Left colon (tissue), 2 donors: ENCODE measurements at regions not wholly inside any gene's neighbourhood (a gene's known extent, or its start where the extent isn't known, plus 50 kb on each side); places are given as distances from the start of the nearest gene placed in this dataset.
"Not testable (repeated sequence)": the region's sequence is repeated elsewhere in the genome, so short reads cannot be mapped to it uniquely, and the experiment has no call there.

ENCODE experiments used
- ATAC-seq: fragments of 200-7000 bp; cut with Tn5 transposase; one replicate; pipeline ENCODE4 v1.9.1; 2020; ENCODE audit warnings: mild to moderate bottlenecking, moderate library complexity
- DNase-seq, 2 donors: peaks; one replicate each; pipeline ENCODE4 v3.0.0-alpha.2; 2020
- intact Hi-C, 2 donors: fragments of 100-400 bp; cut with DNase I in 1 of 2; cut with micrococcal nuclease in 1 of 2; formaldehyde crosslinking; loops; one replicate each; pipeline versions ENCODE4 v1.11.2 to v1.14.0; 2022; cut with DNase I, micrococcal nuclease
- donor health status: DM: no; HTN: no; CAD: no.
- donor health status: DM: yes; HTN: yes; CAD: no.

- no peak for DNase-seq
- intact Hi-C loops, result no loop called here
- no peak for ATAC-seq
These were observed 258.4 kb upstream of the CACNA2D1 start for GRCh38 chr7:82701949-82702348.

GRCh38 chr7:82700741-82701140, 257.2 kb upstream of the CACNA2D1 start:
- peak; percentile 45 for ATAC-seq
- DNase-seq, result peak in 1 of 2 donors; percentile 35
- intact Hi-C loops, result no loop called here

- intact Hi-C loops, result no loop called here
- ATAC-seq (peak; percentile 27), DNase-seq (peak; percentile 5 to 45)
These were observed 256.2 kb upstream of the CACNA2D1 start for GRCh38 chr7:82699773-82700186.

DNA sequence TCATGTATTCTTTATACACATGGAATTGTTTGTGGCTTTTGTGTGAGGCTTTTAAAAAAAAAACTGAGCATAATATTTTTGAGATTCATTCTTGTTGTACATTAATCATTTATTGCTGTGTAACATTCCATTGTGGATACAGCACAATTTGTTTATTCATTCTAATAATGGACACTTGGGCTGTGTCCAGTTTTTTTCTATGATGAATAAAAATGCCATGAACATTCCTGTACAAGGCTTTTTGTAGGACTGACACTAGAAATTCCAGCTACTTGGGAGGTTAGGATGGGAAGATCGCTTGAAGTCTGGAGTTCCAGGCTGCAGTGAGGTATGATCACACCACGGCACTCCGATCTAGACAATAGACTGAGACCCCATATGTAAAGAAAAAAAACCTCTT, 254.3 kb upstream of the CACNA2D1 start:
- no peak for DNase-seq
- intact Hi-C loops, result no loop called here
- ATAC-seq, result no peak

DNA sequence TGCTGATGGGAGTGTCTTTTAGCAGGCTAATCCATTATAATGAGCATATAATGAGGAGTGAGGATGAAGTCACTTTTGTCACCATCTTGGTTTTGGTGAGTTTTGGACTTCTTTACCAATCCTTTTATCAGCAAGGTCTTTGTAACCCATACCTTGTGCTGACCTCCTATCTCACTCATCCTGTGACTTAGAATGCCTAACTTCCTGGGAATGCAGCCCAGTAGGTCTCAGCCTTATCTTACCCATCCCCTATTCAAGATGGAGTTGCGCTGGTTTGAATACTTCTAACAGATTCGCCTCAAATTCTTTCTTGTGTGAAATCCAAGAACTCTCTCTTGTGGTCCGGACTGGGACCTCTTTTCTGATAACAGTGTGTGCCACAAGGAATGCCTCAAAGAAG, 253.1 kb upstream of the CACNA2D1 start:
- no peak for ATAC-seq

GRCh38 chr7:82694022-82694421, 250.4 kb upstream of the CACNA2D1 start:
- no peak for DNase-seq
- intact Hi-C loops, result no loop called here
- no peak for ATAC-seq

More for the DNA sequence above, 253.1 kb upstream of the CACNA2D1 start:
- intact Hi-C loops, result no loop called here
- no peak for DNase-seq

DNA sequence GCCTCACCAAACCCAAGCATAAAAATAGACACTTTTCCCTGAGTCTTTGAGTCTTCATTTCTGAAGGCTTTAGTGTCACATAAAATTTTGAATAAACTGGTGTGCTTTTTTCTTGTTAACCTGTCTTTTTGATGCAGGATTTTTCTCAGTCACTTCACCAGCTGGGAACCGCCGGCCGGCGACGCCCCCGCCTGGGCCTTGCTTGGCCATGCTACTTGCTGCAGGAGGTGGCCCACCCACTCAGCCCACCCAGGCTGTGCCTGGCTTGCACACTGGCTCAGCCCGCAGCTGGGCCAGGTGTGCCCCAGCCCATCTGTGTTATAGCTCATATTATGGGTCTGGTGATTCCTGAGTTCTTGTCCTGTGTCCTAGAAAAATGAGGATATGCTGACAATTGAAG, 247.4 kb upstream of the CACNA2D1 start:
- intact Hi-C loops, result no loop called here

GRCh38 chr7:82685214-82685613, 241.6 kb upstream of the CACNA2D1 start:
- intact Hi-C loops, result no loop called here
- DNase-seq (no peak), ATAC-seq (no peak)

More for the DNA sequence above, 247.4 kb upstream of the CACNA2D1 start:
- ATAC-seq (no peak), DNase-seq (no peak)

GRCh38 chr7:82678716-82679115, 235.1 kb upstream of the CACNA2D1 start:
- intact Hi-C loops, result no loop called here
- DNase-seq, result no peak
- ATAC-seq, result no peak

DNA sequence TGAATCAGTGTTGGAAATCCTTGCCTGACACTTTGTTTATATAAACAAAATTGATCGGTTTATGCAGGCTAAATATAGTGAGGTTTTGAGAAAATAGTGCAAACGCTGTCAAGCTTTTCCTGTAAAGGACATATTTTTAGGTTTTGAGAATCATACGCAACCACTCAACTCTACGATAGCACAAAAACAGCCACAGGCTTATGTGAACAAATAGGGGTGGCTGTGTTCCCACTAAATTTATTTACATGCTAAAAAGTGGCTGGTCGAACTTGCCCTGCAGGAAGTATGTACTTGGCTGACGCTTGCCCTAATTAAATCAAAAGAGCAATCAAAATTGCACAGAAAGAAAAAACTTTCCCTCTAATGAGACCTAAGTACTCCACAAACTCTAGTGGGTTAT, 234.7 kb upstream of the CACNA2D1 start:
- intact Hi-C loops, result no loop called here
- no peak for ATAC-seq

GRCh38 chr7:82677493-82677892, 233.9 kb upstream of the CACNA2D1 start:
- intact Hi-C loops, result no loop called here
- DNase-seq (no peak), ATAC-seq (no peak)

More for the DNA sequence above, 234.7 kb upstream of the CACNA2D1 start:
- DNase-seq, result no peak

DNA sequence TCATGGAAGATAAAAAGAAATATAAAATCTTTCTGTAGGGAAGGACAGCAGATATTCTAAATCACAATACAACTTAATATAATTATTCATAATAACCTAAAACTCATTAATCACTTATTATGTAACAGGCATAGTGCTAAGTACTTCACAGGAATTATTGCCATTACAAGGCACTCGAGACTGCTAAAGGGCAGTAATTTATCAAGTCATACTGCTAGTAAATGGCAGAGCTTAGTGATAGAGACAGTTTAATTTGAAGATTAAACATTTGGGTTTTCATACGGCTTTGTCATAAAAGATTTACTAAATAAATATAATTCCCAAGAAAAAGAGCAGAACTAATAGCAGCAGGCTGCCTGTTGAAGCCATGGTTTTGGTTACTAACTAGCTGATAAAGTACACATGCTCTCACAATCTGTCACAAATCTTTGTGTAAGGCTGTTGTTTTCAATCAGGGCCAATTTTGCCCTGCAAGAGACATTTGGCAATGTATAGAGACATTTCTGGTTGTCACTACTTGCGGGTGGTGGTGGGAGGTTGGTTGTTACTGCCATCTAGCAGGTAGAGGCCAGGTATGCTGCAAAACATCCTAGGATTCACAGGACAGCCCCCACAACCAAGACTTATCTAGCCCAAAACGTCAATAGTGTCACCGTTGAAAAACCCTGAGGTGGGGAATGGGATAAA, 233.3 kb upstream of the CACNA2D1 start:
- ATAC-seq, result no peak
- intact Hi-C loops, result no loop called here
- no peak for DNase-seq

GRCh38 chr7:82675396-82675795, 231.8 kb upstream of the CACNA2D1 start:
- DNase-seq (no peak), ATAC-seq (no peak)
- intact Hi-C loops, result no loop called here

DNA sequence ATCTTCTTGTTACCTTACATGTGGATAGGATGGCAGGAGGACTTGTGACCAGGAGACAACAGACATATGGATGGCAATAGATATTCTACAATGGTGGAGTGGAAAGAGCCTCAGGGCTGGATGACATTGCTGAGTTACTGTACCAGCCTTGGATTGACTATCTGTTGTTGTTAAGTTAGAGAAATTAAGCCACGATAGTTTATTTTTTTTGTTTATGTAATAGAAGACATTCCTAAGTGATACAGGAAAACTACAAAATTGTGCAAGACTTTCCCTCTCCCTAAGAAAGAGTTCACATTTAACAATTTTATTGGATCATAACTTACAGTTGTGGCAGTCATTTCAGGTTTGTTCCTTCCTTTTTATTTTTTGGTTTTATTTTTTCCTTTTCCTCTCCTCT, 230.7 kb upstream of the CACNA2D1 start:
- intact Hi-C loops, result no loop called here
- DNase-seq, result no peak
- ATAC-seq, result no peak

DNA sequence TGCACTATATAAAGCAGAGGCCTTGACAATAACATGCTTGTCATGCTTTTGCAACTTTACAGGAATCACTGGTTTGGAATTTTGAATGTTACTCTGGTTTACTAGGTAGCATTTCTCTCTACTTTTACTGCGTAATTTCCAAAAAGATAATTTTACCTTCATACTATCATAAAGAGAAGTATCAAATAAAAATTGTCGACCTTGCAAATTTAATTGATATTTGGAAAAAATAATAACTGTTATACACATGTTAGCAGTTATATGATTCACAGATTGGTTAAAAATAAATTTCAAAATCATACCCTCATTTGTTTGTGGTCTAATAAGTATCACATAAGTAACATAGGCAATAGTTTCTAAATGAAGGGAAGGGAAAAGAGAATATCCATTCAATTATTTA, 228.5 kb upstream of the CACNA2D1 start:
- DNase-seq (no peak), ATAC-seq (no peak)
- intact Hi-C loops, result no loop called here

- ATAC-seq (no peak), DNase-seq (no peak)
- intact Hi-C loops, result no loop called here
These were observed 225.6 kb upstream of the CACNA2D1 start for GRCh38 chr7:82669141-82669540.

DNA sequence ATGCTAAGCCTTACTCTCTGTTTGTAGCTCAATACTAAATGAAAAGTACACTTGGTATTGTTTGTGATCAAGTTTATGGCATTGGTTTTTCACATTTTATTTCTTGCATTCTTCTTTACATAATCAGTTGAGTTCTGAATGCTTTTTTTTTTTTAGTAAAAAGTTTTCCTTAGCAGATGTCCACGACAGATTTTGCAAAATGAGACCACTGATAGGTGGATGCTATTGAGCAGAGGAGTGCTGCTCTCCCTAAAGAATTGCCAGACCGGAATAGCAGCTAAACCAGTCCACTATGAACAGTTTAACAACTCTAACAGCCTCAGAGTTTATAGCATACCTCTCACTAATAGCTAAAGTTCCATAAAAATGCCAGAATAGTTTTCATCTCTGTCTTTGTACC, 225.1 kb upstream of the CACNA2D1 start:
- no peak for ATAC-seq
- intact Hi-C loops, result no loop called here
- DNase-seq, result no peak

DNA sequence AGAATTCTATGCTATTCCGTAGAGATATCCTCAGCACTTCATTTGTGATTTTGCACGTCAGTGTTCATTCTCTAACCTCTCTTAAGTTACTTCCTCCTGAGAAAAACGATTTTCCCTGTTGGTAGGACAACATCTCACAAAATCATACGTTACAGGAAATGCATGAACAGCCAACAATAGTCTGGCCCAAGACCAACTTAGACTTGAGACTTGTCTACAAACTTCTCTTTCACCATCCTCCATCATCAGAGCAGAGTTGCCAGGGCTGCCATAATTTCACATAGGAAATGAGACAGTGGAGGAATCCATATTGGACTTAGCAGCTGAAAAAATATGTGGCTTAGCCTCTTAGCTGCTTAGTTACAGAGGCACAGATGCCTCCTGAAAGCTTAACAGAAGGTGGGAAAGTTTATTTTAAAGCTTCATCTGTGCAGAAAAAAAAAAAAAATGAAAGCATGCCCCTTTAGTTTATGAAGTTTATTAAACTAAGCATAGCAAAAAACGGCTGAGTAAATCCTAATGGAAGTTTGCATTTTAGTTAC, 222.5 kb upstream of the CACNA2D1 start:
- no peak for ATAC-seq
- no peak for DNase-seq
- intact Hi-C loops, result no loop called here

DNA sequence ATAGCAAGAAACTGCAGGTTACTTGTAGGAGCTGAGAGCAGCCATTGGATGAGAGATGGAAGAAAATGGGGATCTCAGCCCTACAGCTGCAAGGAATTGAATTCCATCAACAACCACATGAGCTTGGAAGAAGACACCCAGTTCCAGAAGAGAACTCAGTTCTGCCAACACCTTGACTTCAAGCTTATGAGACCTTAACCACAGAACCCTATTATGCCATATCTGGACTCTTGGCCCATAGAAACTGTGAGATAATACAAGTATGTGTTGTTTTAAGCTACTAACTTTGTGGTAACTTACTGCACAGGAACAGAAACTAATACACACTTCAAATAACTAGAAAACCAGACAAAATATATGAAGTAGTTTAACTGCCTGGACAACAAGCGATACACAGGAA, 212.4 kb upstream of the CACNA2D1 start:
- DNase-seq, result no peak
- intact Hi-C loops, result no loop called here
- no peak for ATAC-seq

GRCh38 chr7:82650095-82650494, 206.5 kb upstream of the CACNA2D1 start:
- ATAC-seq, DNase-seq, intact Hi-C loops: not testable (repeated sequence)

- DNase-seq, result no peak
- intact Hi-C loops, result no loop called here
These were observed 190.0 kb upstream of the CACNA2D1 start for GRCh38 chr7:82633592-82633991.

More at GRCh38 chr7:82633592-82633991, 190.0 kb upstream of the CACNA2D1 start:
- ATAC-seq, result no peak
